SK-N-DZ (cell line): ENCODE measurements at regions not wholly inside any gene's neighbourhood (a gene's known extent, or its start where the extent isn't known, plus 50 kb on each side); places are given as distances from the start of the nearest gene placed in this dataset.
"Not testable (repeated sequence)": the region's sequence is repeated elsewhere in the genome, so short reads cannot be mapped to it uniquely, and the experiment has no call there.

Experiments used
- DNase-seq: peaks from one replicate; pipeline ENCODE4 v3.0.0-alpha.2; 2015; ENCODE audit warnings: low spot score

DNA sequence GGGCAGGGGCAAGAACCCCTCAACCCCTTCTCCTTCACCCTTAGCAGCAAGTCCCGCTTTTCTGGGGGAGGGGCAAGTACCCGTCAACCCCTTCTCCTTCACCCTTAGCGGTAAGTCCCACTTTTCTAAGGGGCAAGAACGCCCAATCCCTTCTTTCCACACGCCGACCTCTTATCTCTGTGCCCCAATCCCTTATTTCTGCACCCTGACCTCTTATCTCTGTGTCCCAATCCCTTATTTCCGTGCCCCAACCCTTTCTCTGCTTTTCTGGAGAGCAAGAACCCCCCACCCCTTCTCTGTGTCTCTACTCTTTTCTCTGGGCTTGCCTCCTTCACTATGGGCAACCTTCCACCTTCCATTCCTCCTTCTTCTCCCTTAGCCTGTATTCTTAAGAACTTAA lies 225.0 kb upstream of the DUSP10 start:
- not testable (repeated sequence) for DNase-seq

DNA sequence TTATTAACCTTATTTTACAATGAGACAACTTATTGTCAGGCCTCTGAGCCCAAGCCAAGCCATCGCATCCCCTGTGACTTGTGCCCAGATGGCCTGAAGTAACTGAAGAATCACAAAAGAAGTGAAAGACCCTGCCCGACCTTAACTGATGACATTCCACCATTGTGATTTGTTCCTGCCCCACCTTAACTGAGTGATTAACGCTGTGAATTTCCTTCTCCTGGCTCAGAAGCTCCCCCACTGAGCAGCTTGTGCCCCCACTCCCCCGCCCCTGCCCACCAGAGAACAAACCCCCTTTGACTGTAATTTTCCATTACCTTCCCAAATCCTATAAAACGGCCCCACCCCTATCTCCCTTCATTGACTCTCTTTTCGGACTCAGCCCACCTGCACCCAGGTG lies 224.0 kb upstream of the DUSP10 start:
- not testable (repeated sequence) for DNase-seq

DNA sequence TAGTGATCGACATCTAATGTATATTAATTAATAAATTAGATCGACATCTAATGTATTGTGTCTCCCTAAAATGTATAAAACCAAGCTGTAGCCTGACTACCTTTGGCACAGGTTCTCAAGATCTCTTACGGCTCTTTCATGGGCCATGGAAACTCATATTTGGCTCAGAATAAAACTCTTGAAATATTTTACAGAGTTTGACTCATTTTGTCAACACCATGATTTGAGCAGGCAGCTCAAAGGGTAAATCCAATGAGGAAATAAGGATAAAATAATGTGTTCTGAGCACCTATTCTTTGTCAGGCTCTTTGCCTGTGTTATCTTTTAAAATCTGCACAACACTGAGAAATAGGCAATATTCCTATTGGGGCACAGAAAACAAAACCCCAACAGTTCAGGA lies 223.4 kb upstream of the DUSP10 start:
- no peak for DNase-seq

DNA sequence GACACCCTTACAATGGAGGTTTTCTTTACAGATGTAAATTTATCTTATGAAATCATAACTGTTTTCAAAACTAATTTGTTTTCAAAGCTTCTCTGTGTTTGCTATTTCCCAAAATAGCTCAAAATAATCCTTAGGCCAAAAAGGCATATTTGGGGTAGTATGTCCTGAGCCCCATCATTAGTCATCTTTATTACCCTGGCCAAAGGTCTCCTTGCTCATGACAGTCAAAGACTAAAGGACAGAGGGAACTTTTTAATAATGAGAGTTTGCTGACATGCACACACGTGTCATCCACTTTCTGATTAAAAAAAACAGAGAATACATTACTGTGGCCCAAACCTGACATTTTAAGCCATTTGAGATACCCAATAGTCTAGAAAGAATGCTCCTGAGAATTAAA lies 221.9 kb upstream of the DUSP10 start:
- no peak for DNase-seq

DNA sequence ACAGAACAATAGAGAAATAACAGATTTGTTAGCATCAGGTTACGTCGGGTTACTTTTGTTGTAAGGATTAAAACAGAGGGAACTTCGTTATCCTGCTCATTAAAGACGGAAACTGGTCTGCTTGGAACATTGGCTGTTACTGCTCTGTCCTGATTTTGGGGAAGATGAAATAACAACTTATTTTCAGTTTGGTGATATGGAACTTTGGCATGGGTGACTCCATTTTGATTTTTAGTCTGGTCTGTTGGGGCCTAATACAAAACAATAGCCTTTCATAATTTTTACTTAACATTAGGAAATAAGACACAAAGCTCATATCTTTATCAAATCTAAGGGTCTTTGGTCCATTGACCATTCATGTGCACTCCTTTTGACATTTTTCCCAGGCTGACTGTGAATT lies 220.5 kb upstream of the DUSP10 start:
- no peak for DNase-seq

DNA sequence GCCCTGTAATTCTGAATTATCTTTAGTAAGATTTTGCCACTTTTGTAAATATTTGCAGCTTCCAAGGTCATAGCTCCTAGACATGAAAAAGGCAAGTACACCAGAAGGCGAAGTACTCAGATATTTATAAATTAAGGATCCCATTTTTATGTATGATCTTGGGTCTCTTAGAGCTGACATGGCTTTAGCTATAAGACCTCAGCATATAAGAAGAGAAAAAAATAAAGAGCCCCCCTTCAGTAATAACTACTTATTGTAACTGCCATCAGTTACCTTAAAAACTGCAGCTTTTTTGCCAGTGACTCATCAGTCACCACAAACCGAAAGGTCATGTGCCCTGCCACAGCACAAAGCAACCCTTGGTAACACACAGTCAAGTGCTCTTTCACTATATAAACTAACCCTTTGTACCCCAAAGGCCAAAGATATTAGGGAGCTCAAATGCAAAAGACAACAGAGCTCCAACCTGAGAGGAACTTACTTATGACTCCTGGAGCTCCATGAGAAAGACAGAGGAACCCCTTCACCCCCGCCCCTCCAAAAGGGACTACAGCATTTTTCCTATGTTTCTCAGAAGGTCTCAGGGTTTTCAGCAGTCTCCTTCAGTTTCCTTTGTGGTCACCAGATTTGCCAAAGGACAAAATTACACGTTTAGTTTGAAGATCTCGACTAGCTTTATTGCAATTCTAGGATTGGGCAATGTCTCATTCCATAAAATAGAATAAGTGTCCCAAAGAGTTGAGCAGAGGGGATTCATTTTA lies 219.8 kb upstream of the DUSP10 start:
- DNase-seq: no peak

DNA sequence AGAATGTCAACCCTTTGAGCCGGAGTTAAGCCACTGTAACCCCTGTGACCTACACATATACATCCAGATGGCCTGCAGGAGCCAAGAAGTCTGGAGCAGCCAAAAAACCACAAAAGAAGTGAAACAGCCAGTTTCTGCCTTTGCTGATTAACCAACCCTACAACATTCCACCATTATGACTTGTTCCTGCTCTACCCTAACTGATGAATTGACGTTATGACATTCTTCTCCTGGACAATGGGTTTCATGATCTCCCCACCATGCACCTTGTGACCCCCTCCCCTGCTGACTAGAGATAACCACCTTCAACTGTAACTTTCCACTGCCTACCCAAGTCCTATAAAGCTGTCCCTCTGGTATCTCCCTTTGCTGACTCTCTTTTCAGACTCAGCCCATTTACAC lies 216.3 kb upstream of the DUSP10 start:
- not testable (repeated sequence) for DNase-seq

DNA sequence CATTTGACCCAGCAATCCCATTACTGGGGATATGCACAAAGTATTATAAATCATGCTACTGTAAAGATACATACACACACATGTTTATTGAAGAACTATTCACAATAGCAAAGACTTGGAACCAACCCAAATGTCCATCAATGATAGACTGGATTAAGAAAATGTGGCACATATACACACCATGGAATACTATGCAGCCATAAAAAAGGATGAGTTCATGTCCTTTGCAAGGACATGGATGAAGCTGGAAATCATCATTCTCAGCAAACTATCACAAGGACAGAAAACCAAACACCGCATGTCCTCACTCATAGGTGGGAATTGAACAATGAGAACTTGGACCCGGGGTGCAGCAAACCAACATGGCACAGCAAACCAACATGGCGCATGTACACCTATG lies 215.5 kb upstream of the DUSP10 start:
- not testable (repeated sequence) for DNase-seq

DNA sequence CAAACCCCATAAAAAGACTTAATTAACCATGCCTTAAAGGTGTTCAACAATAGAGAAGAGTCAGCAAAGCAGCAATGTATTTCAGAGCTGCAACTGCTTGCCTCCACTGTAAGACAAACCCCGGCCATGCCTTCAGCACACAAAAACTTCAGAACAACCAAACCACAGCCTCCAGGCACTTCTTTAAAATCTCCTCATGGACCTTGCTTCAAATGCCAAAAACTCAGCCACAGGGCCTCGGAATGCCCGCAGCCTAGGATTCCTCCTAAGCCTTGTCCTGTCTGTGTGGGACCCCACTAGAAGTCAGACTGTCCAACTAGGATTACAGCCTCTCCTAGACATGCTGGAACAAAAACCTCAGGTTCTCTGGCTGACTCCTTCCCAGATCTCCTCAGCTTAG lies 208.1 kb upstream of the DUSP10 start:
- no peak for DNase-seq

DNA sequence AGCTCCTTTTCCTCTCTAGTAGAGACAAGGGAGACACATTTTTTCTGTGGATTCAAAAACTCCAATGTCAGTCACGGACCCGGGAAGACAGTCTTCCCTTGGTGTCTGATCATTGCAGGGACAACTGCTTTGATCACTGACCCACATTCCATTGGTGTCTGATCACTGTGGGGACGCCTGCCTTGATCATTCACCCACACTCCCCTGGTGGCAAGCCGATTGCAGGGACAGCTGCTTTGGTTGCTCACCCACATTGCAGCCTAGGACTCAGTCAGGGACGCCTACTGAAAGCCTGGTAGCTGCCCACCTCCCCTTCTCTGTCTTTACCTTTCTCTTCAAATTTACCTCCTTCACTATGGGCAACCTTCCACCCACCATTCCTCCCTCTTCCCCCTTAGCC lies 206.6 kb upstream of the DUSP10 start:
- no peak for DNase-seq

DNA sequence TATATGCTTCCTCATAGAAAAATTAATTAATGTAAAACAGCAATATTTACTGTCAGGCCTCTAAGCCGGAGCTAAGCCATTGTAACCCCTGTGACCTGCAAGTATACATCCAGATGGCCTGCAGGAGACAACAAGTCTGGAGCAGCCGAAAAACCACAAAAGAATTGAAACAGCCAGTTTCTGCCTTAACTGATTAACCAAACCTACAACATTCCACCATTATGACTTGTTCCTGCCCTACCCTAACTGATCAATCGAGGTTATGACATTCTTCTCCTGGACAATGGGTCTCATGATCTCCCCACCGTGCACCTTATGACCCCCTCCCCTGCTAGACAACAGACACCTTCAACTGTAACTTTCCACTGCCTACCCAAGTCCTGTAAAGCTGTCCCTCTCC lies 205.8 kb upstream of the DUSP10 start:
- DNase-seq: no peak

DNA sequence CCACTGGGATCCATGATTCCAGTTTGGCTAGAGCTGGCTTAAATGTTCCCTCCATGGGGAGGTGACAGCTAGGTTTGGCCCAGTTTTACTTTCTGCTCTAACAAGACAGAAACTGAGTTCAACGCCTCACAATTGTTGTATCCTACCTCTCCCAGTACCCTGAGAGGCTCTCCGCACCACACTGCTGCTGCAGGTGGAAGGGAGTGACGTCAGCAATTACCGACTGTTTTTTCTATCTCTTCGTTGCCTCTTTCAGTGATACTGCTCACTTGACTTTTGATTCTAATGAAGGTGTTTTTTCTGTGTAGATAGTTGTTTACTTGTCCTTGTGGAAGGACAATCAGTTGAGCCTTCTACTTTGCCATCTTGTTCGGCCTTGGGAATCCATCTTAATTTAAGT lies 204.9 kb upstream of the DUSP10 start:
- no peak for DNase-seq

DNA sequence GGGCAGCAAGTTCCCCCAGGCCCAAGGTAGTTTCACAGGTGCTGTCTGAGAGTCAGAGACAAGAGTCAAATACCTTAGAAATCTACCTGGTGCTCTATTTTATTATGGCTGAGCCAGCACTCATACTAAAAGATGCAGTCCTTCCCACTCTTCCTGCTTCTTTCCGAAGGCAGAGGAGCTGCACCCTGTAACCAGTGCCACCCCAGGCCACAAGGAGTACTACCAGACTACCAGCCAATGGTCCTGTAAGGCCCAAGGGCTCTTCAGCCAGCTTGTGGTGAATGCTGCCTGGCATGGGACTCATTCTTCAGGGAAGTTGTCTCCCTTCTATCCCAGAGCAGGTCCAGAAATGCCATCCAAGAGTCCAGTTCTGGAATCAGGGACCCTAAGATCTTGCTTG lies 203.8 kb upstream of the DUSP10 start:
- DNase-seq: no peak

DNA sequence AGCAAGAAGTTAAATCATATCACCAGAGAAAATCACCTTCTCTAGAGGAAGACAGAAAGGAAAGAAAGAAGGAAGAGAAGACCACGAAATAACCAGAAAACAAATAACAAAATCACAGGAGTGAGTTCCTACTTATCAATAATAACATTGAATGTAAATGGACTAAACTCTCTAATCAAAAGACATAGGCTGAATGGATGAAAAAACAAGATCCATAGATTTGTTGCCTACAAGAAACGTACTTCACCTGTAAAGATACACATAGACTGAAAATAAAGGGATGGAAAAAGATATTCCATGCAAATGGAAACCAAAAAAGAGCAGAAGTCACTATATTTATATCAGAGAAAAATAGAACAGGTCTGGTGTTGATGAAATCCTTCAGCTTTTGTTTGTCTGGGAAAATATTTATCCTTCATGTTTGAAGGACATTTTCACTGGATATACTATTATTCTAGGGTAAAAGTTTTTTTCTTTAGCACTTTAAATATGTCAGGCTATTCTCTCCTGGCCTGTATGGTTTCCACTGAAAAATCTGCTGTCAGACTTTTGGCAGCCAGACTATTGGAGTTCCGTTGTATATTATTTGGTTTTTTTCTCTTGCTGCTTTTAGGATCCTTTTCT lies 202.5 kb upstream of the DUSP10 start:
- DNase-seq: no peak

DNA sequence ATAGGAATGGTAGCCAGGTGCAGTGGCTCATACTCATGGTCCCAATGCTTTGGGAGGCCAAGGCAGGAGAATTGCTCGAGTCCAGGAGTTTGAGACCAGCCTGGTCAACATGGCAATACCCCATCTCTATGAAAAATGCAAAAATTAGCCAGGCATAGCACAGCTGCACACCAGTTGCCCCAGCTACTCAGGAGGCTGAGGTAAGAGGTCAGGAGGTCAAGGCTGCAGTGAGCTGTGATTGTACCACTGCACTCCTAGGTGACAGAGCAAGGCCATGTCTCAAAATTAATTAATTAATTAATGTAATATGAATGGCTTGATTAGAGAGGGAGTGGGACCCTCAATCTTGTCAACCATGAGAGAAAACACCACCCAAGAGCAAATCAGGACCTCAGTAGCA lies 198.7 kb upstream of the DUSP10 start:
- no peak for DNase-seq

DNA sequence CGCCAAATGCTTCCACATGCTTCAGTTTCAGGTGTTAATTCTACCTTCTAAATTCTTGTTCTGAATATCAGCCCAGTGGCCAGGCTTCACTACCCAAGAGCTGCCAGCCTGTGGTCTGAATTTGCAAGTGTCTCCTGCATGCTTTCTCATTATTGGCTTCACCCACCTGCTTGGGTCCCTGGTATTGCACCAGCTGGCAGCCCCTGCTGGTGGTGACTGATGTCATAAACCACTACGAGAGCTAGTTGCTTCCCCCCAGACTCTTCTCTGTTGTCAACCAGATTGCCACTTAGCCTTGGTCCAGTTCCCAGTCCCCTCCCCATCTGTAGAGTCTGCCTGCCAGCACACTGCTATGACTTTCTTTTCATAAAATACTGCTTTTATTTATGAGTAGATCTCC lies 197.7 kb upstream of the DUSP10 start:
- DNase-seq: no peak

DNA sequence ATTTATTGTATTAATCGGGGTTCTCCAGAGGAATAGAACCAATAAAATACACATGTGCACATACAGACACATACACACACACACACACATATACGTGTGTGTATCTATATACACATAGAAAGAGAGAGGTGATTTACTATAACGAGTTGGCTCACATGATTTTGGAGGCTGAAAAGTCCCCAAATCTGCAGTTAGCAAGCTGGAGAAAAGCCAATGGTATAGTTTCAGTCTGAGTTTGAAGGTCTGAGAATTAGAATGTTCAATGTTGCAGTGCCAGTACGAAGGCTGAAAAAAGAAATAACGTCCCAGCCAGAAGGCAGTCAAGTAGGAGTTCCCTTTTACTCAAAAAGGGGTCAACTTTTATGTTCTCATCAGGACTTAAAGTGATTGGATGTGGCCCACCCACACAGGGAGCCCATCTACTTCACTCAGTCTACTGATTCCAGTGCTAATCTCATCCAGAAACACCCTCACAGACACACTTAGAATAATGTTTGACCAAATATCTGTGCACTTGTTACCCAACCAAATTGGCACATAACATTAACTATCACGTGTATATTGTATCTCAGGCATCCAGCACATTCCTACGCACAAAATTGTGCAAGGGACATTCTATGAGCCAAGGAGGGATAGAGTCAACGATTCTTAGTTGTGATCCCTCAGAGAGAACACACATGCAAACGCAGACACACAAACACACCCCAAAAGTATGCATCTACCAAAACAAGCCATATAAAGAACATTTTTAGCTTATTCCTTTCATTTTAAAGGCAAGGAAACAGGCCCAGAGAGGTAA lies 195.5 kb upstream of the DUSP10 start:
- no peak for DNase-seq

DNA sequence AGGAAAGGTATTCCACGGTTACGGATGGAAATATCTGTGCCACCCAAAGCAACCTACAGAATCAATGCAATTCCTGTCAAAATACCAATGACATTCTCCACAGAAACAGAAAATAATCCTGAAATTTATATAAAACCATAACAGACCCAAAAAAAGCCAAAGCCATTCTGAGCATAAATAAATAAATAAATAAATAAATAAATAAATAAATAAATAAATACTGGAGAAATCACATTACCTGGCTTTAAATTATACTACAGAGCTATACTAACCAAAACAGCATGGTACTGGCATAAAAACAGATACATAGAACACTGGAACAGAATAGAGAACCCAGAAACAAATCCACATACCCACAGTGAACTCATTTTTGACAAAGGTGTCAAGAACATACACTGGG lies 191.9 kb upstream of the DUSP10 start:
- no peak for DNase-seq

DNA sequence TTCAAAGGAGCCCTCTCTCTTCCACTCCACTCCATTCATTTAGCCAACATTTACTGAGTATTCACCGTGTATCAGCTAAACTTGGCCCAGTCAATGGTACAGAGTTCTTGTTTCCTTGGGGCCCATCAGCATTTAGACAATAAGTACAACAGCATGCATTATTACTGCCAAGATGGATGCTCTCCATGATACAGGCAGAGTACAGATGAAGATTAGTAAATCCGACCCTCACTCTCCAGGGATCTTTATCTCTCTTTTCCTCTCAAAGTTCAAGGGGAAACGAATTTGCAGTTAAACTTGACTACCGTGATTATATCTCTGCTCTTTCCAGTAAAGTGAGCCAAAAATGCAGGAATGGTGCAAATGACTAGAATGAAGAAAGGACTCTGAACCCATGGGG lies 184.6 kb upstream of the DUSP10 start:
- DNase-seq: no peak

DNA sequence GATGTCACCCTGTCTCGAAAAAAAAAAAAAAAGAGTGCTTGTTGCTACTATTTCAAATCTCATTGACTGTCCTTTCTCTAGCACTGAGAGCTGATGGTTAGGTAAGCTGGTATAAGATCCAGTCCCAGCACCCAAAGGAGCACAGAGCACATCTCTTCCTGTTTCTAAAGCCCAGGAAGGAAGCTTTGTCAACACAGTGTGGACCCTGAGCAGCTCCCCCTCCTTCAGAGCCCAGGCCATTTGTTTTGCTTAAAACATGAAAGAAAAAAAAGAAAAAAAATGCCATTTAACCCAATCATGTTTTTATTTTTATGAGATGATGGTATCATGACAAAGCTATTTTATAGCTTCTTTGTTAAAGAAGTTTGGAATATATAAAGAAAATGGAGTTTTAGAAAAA lies 184.1 kb upstream of the DUSP10 start:
- no peak for DNase-seq

DNA sequence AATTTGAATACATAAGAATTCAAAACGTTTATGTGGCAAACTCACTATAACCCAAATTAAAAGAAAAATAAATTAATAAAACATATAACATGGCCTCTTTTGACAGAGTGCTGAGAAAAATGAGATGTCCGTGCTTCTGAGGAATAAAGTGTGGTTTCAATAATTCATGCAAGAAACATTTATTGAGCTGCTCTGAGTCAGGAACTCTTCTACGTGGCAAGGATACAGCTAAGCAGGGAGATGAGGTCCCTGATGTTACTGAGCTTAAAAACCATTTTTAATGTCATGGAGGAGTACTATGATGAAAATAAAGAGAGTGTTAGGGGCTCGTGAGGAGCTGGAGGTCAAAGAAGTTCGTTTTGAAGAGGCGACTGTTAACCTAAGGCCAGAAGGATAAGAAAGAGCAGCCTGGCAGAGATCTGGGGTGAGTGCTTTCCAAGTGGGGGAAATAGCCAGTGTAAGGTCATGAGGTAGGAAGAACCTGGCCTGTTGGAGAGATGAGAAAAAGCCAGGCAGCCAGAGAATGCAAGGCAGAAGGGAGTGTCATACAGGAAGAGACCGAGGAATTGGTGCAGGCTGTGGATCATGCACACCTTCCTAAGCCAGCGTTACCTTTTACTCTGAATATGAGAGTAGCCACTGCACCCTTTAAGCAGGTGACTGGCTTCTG lies 182.2 kb upstream of the DUSP10 start:
- no peak for DNase-seq

DNA sequence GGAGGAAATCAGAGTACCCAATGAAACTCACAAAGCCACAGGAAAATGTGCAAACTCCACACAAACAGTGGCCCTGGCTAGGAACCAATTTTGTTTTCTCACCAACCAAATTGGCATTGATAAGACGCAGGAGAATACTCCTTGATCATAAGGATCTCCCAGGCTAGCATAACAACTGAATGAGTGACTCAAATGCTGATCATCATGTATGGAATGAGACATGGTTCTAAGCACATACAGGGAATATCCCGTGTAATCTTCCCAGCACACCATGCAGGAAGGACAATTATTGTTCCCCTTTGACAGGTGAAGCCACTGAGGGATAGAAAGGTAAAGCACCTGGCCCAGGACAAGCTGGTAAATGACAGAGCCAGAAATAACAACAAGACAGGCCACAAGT lies 180.0 kb upstream of the DUSP10 start:
- DNase-seq: no peak
